HepG2 (cell line): ENCODE measurements at regions not wholly inside any gene's neighbourhood (a gene's known extent, or its start where the extent isn't known, plus 50 kb on each side); places are given as distances from the start of the nearest gene placed in this dataset.

Source experiments
- ATAC-seq: fragments of 200-7000 bp; cut with Tn5 transposase; 3 replicates; pipeline ENCODE4 v1.9.1; 2020; ENCODE audit warnings: mild to moderate bottlenecking, moderate library complexity
- BruUV-seq: library from RNA; stranded (reverse); fragments of 400-500 nt; replicated peaks from 2 replicates; lab custom pipeline; 2021; lab: Mats Ljungman, UMichigan
- CTCF ChIA-PET: fragments of 300-600 bp; formaldehyde crosslinking; extraction: SDS; loops from one replicate; lab custom pipeline; 2021; ENCODE audit warnings: low total read pairs, inconsistent platforms, low intra/inter-chr PET ratio; lab: Yijun Ruan, JAX
- POLR2A ChIA-PET: fragments of 350-600 bp; sonication (Branson Sonifier 250); formaldehyde crosslinking; loops from one replicate; lab custom pipeline; 2020; ENCODE audit warnings: antibody characterized with exemption, inconsistent platforms; lab: Yijun Ruan, JAX
- DNase-seq: peaks from one replicate; pipeline ENCODE4 v3.0.0-alpha.2; 2015; ENCODE audit warnings: low spot score
- FAIRE-seq: peaks from 3 replicates; lab custom pipeline; 2011; peaks lifted over from hg19 to GRCh38; lab: Jason Lieb, UNC
- H2AFZ ChIP-seq: one replicate; pipeline ENCODE4 v1.6.1; 2011; ENCODE audit warnings: low read length, inconsistent platforms
- H3K27ac ChIP-seq: fragments of 300-600 bp; 3 replicates; pipeline ENCODE4 v1.8.0; 2011; ENCODE audit warnings: mixed run types, mild to moderate bottlenecking, mixed read lengths, low read length, inconsistent platforms; ENCODE audit not compliant: insufficient read depth; ENCODE audit errors: extremely low read length
- H3K27me3 ChIP-seq, 2 experiments: fragments of 200-600 bp in 1 of 2; 2 replicates in 1 of 2; 3 replicates in 1 of 2; pipeline versions ENCODE4 v1.6.0 to v1.8.0; 2011; ENCODE audit warnings: low read length in 2 of 2, mild to moderate bottlenecking in 2 of 2, moderate library complexity in 2 of 2, inconsistent platforms in 1 of 2; ENCODE audit not compliant: insufficient read depth in 2 of 2, control insufficient read depth in 1 of 2
- H3K36me3 ChIP-seq, 2 experiments: fragments of 200-600 bp in 1 of 2; replicated peaks in 1 of 2; 2 replicates in 1 of 2; 3 replicates in 1 of 2; pipeline versions ENCODE4 v1.5.1 to v1.8.0; 2011; ENCODE audit warnings: low read length in 2 of 2, inconsistent platforms in 1 of 2; ENCODE audit not compliant: insufficient read depth in 2 of 2, control insufficient read depth in 1 of 2
- H3K4me1 ChIP-seq: 2 replicates; pipeline ENCODE4 v1.5.1; 2012; ENCODE audit warnings: low read length, inconsistent platforms; ENCODE audit not compliant: insufficient read depth
- H3K4me2 ChIP-seq: 2 replicates; pipeline ENCODE4 v1.6.0; 2011; ENCODE audit warnings: low read depth, low read length, inconsistent platforms
- H3K4me3 ChIP-seq, 3 experiments: fragments of 200-600 bp in 1 of 3; sonication (generic), shearing (Covaris generic) in 1 of 3; replicated peaks in 1 of 3; 2 replicates each; pipeline ENCODE4 v1.5.1; 2011 to 2016; ENCODE audit warnings: low read length in 3 of 3, inconsistent platforms in 2 of 3, low read depth in 2 of 3, mild to moderate bottlenecking in 2 of 3, control low read depth in 1 of 3, mixed read lengths in 1 of 3; ENCODE audit not compliant: insufficient read depth in 1 of 3
- H3K79me2 ChIP-seq: one replicate; pipeline ENCODE4 v1.6.1; 2011; ENCODE audit warnings: low read length, inconsistent platforms; ENCODE audit not compliant: insufficient read depth
- H3K9ac ChIP-seq: 2 replicates; pipeline ENCODE4 v1.6.0; 2011; ENCODE audit warnings: mild to moderate bottlenecking, low read depth, low read length, inconsistent platforms; ENCODE audit not compliant: insufficient read depth
- H3K9me3 ChIP-seq: 2 replicates; pipeline ENCODE4 v1.5.1; 2012; ENCODE audit warnings: mild to moderate bottlenecking, low read length
- H4K20me1 ChIP-seq: 2 replicates; pipeline ENCODE4 v1.6.0; 2011; ENCODE audit warnings: inconsistent platforms, mild to moderate bottlenecking, low read length, moderate library complexity; ENCODE audit not compliant: insufficient read depth
- CAMTA2 ChIP-seq: sonication (generic); formaldehyde crosslinking; IDR thresholded peaks from 2 replicates; pipeline ENCODE4 v1.4.0; 2020; ENCODE audit warnings: mild to moderate bottlenecking, missing genetic modification reagents, borderline replicate concordance
- GABPA ChIP-seq, 2 experiments: IDR thresholded peaks; 2 replicates each; pipeline ENCODE4 v1.6.1; 2011 to 2016; ENCODE audit warnings: low read depth in 2 of 2, low read length in 1 of 2, missing biosample characterization in 1 of 2, missing genetic modification characterization in 1 of 2
- NR2F6 ChIP-seq, 2 experiments: IDR thresholded peaks; 2 replicates each; pipeline ENCODE4 v1.6.1; 2016; ENCODE audit warnings: antibody characterized with exemption in 1 of 2, mild to moderate bottlenecking in 1 of 2
- RERE ChIP-seq: IDR thresholded peaks from 2 replicates; pipeline ENCODE4 v1.6.1; 2016; ENCODE audit warnings: low read depth, missing genetic modification reagents, missing compliant biosample characterization
- ZNF18 ChIP-seq: sonication (generic); formaldehyde crosslinking; IDR thresholded peaks from 2 replicates; pipeline ENCODE4 v1.8.0; 2022; ENCODE audit warnings: mild to moderate bottlenecking, missing genetic modification reagents; ENCODE audit not compliant: insufficient replicate concordance
- ZNF207 ChIP-seq: fragments of 450-650 bp; IDR thresholded peaks from 2 replicates; pipeline ENCODE4 v1.6.1; 2016; ENCODE audit warnings: antibody characterized with exemption, borderline replicate concordance
- ZNF572 ChIP-seq: sonication (generic); formaldehyde crosslinking; IDR thresholded peaks from 2 replicates; pipeline ENCODE4 v1.5.1; 2020; ENCODE audit warnings: mild to moderate bottlenecking, missing genetic modification reagents
- WGBS: methylation state at CpG from one replicate; pipeline ENCODE4 v1.1.6; 2017; ENCODE audit warnings: low lambda C conversion rate; 5-methylcytosine and 5-hydroxymethylcytosine counted together
- in situ Hi-C: cut with HindIII; loops from 2 replicates; pipeline ENCODE4 v1.10.0; 2017; ENCODE audit warnings: low pct_unique_long_range_greater_than_20kb; ENCODE audit not compliant: extremely low pct_ligation_motif_present
- intact Hi-C: fragments of 100-400 bp; cut with micrococcal nuclease; formaldehyde crosslinking; loops from one replicate; pipeline ENCODE4 v1.10.0; 2022; ENCODE audit not compliant: unreplicated experiment
- small RNA-seq, 3 experiments: library from RNA; depleted of rRNA; stranded (forward); fragments of <200 nt; gene quantifications; one replicate each; pipeline ENCODE3, GENCODE V24; 2012; ENCODE audit warnings: low read depth in 2 of 3, low replicate concordance in 1 of 3; ENCODE audit not compliant: insufficient read length in 3 of 3, insufficient read depth in 2 of 3

- no peak overlapping the region for H3K9ac ChIP-seq
- no peak overlapping the region for H3K4me2 ChIP-seq
- no peaks in the 10 kb centered on the region for H3K27me3 ChIP-seq
- H2AFZ ChIP-seq: no peak overlapping the region
- BruUV-seq: no TSS peak
- H3K9me3 ChIP-seq: no peaks in the 10 kb centered on the region
- H3K79me2 ChIP-seq: no peaks in the 10 kb centered on the region
- WGBS: 0% methylated on average over 4 of the region's 4 CpGs
- H3K36me3 ChIP-seq: no peaks in the 10 kb centered on the region
- no peaks in the 10 kb centered on the region for H4K20me1 ChIP-seq
- no peaks in the 10 kb centered on the region for H3K4me1 ChIP-seq
- CTCF ChIA-PET: no interaction called here
- TF ChIP-seq CAMTA2 (no peak), NR2F6 (IDR thresholded peaks at IDR 0.05) (no peak), NR2F6 (CRISPR knock-in tag; IDR thresholded peaks at IDR 0.05) (no peak), RERE (CRISPR knock-in tag) (no peak), ZNF207 (no peak), ZNF572 (CRISPR knock-in tag) (no peak), ZNF18 (CRISPR knock-in tag) (no peak), GABPA (IDR thresholded peaks at IDR 0.05; ENCODE audit: low read depth, low read length) (no peak), GABPA (CRISPR knock-in tag; IDR thresholded peaks at IDR 0.05; ENCODE audit: low read depth) (peak; percentile 37; the same call in 1 of the 2 replicates)
- TF ChIP-seq, all 625 proteins: peak for 1
- ATAC-seq: no peak
- in situ Hi-C loops: no loop called here
- peak; percentile 3 for DNase-seq
- no peak overlapping the region for H3K4me3 ChIP-seq
- no peak overlapping the region for H3K27ac ChIP-seq
- intact Hi-C loops: no loop called here
- POLR2A ChIA-PET: no interaction called here
- FAIRE-seq: no peak
These were observed 50.7 kb upstream of the PLPP4 start for GRCh38 chr10:120406376-120406775.

Small RNA genes lying in the stretch of these regions (small RNA-seq; reads per million reads assigned to genes)
- gene AL355298.1: 0 reads per million in 3 experiments
